ENCODE measurements at regions not wholly inside any gene's neighbourhood (a gene's known extent, or its start where the extent isn't known, plus 50 kb on each side); places are given as distances from the start of the nearest gene placed in this dataset.
"Not testable (repeated sequence)": the region's sequence is repeated elsewhere in the genome, so short reads cannot be mapped to it uniquely, and the experiment has no call there.

DNA sequence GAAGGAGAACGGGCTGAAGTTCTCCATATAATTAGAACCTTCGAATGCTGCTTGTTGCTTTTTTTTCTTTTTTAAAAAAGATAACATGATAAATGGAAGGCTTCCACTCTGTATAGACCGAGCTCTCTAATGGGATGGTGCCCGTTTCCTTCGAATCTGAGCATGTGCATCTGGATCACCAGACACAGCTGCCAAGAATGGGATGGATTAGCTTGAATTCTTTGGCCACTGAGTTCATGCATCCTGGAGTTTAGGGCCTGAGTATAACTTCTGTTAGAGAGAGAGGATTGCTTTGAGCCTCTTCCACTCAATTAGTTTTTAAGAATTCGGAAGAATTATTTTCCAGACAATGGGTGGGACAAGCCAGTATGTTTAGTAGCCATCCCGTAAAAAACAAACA is 93.7 kb upstream of the GDNF start:
- DNase-seq (no peak), ATAC-seq (no peak)
- no peak overlapping the region for H3K4me3 ChIP-seq
- H3K27me3 ChIP-seq, result no peaks in the 10 kb centered on the region
- 59 to 61% methylated on average over 7 of the region's 7 CpGs for WGBS, 2 donors
- intact Hi-C loops (cut with DNase I), result no loop called here
- no peak overlapping the region for H3K27ac ChIP-seq
- no peaks in the 10 kb centered on the region for H3K4me1 ChIP-seq
- TF ChIP-seq, protein P1, sequence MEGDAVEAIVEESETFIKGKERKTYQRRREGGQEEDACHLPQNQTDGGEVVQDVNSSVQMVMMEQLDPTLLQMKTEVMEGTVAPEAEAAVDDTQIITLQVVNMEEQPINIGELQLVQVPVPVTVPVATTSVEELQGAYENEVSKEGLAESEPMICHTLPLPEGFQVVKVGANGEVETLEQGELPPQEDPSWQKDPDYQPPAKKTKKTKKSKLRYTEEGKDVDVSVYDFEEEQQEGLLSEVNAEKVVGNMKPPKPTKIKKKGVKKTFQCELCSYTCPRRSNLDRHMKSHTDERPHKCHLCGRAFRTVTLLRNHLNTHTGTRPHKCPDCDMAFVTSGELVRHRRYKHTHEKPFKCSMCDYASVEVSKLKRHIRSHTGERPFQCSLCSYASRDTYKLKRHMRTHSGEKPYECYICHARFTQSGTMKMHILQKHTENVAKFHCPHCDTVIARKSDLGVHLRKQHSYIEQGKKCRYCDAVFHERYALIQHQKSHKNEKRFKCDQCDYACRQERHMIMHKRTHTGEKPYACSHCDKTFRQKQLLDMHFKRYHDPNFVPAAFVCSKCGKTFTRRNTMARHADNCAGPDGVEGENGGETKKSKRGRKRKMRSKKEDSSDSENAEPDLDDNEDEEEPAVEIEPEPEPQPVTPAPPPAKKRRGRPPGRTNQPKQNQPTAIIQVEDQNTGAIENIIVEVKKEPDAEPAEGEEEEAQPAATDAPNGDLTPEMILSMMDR (IDR thresholded peaks at IDR 0.05), result no peak
- peaks cover 0 to 6% (median 0%) of the 10 kb centered on the region in 3 donors for H3K9me3 ChIP-seq
- H3K36me3 ChIP-seq (replicated peaks in 1 of 2; ENCODE audit: insufficient read depth in 1 of 2, low read depth in 2 of 2), result no peaks in the 10 kb centered on the region

DNA sequence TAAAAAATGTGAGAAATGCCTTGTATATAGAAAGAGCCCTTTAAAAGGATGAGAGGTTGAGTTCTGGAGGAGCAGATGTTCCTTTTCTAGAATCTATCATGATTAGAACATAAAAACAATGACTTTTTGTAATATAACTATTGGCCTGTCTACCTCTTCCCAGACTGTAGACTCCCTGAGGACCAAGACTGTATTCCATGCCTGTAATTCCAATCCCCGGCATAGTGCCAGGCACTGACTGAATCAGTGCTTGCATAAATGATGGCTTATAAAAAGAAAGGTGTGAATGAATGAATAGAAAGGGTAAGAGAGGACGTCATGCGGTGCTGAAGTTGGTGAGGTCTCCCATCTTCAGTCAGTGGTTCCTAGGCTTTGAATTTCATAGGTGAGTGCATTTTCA is 92.6 kb upstream of the GDNF start:
- Histone ChIP-seq H3K27ac (no peak overlapping the region), H3K4me3 (no peak overlapping the region), H3K9me3 (peaks cover 0 to 6% (median 0%) of the 10 kb centered on the region in 3 donors), H3K36me3 (replicated peaks in 1 of 2; ENCODE audit: insufficient read depth in 1 of 2, low read depth in 2 of 2) (no peaks in the 10 kb centered on the region), H3K27me3 (no peaks in the 10 kb centered on the region), H3K4me1 (no peaks in the 10 kb centered on the region)
- ATAC-seq (no peak), DNase-seq (no peak)
- no peak for TF ChIP-seq POLR2A (IDR thresholded peaks at IDR 0.05)
- TF ChIP-seq, protein P1 (IDR thresholded peaks at IDR 0.05), result no peak
- 58 to 72% methylated on average over 3 of the region's 3 CpGs for WGBS, 2 donors
- intact Hi-C loops (cut with DNase I), result no loop called here

DNA sequence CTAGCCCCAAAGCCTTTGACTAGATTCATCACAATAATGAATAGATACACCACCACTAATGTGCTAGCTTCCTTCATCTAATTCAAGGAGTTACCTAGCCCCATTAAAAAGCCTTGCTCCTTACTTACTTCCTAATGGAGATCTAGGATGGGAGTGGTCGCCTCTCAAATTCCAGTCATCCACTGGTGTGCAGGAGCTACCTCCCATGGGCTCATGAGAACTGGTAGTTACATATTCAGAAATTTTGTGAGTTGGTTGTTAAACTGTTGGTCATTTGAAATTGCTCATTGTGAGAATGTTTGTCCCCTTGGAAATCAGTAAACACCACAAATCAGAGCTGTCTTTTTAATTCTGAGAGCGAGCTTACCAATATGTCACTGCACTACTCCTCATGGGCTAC is 91.7 kb upstream of the GDNF start:
- H3K36me3 ChIP-seq (replicated peaks in 1 of 2; ENCODE audit: insufficient read depth in 1 of 2, low read depth in 2 of 2), result no peaks in the 10 kb centered on the region
- no peak overlapping the region for H3K27ac ChIP-seq
- TF ChIP-seq, protein P1 (IDR thresholded peaks at IDR 0.05), result no peak
- no peak for TF ChIP-seq POLR2A (IDR thresholded peaks at IDR 0.05)
- no peak overlapping the region for H3K4me3 ChIP-seq
- DNase-seq (no peak), ATAC-seq (no peak)
- H3K27me3 ChIP-seq, result no peaks in the 10 kb centered on the region
- no peaks in the 10 kb centered on the region for H3K4me1 ChIP-seq
- peaks cover 0 to under 1% (median 0%) of the 10 kb centered on the region in 3 donors for H3K9me3 ChIP-seq
- 91 to 93% methylated on average over 2 of the region's 2 CpGs for WGBS, 2 donors
- intact Hi-C loops (cut with DNase I), result no loop called here

DNA sequence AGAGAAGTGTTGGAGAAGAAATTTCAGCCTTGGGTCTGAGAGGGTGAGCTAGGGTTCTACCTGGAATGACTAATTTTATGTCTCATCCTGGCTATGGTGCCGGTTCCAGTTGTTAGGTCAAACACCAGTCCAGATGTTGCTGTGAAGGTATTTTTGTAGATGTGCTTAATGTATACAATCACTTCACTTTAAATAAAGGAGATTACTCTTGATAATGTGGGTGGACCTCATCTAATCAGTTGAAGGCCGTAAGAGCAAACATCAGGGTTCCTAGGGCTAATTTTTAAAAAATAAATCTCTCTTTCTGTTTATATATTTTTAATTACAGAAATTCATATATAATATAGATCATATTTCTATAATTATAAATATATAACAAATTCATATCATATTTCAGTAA is 90.5 kb upstream of the GDNF start:
- no peaks in the 10 kb centered on the region for H3K36me3 ChIP-seq (replicated peaks in 1 of 2; ENCODE audit: insufficient read depth in 1 of 2, low read depth in 2 of 2)
- DNase-seq, result no peak
- TF ChIP-seq, protein P1 (IDR thresholded peaks at IDR 0.05), result no peak
- TF ChIP-seq POLR2A (IDR thresholded peaks at IDR 0.05), result no peak
- 91 to 96% methylated on average over 2 of the region's 2 CpGs for WGBS, 2 donors
- intact Hi-C loops (cut with DNase I), result no loop called here
- no peaks in the 10 kb centered on the region for H3K27me3 ChIP-seq
- ATAC-seq, result no peak
- no peaks in the 10 kb centered on the region for H3K9me3 ChIP-seq
- no peaks in the 10 kb centered on the region for H3K4me1 ChIP-seq
- H3K4me3 ChIP-seq, result no peak overlapping the region
- H3K27ac ChIP-seq, result no peak overlapping the region

DNA sequence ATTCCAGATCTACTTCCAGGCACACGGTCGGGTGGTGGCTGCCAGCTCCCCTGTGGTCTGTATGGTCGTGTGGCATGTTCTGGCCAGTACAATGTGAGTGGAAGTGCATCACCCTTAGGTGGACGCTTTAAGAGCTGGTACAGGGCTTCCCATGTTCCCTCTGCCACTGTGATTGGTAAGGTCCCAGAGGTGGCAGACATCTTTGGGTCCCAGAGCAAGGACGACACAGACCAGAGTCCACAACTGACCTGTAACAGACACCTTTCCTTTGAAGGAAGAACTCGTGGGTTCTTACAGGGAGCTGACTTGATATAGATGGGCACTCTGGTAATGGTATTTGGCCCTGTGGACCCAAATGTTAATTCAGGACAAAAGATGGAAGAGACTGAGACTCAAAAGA is 90.0 kb upstream of the GDNF start:
- Histone ChIP-seq H3K9me3 (no peaks in the 10 kb centered on the region), H3K36me3 (replicated peaks in 1 of 2; ENCODE audit: insufficient read depth in 1 of 2, low read depth in 2 of 2) (no peaks in the 10 kb centered on the region), H3K27me3 (no peaks in the 10 kb centered on the region), H3K4me1 (no peaks in the 10 kb centered on the region), H3K27ac (no peak overlapping the region), H3K4me3 (no peak overlapping the region)
- 44 to 76% methylated on average over 3 to 6 of the region's 6 CpGs for WGBS, 2 donors
- DNase-seq (no peak), ATAC-seq (no peak)
- intact Hi-C loops (cut with DNase I), result no loop called here
- TF ChIP-seq, protein P1 (IDR thresholded peaks at IDR 0.05), result no peak
- TF ChIP-seq POLR2A (IDR thresholded peaks at IDR 0.05), result no peak

DNA sequence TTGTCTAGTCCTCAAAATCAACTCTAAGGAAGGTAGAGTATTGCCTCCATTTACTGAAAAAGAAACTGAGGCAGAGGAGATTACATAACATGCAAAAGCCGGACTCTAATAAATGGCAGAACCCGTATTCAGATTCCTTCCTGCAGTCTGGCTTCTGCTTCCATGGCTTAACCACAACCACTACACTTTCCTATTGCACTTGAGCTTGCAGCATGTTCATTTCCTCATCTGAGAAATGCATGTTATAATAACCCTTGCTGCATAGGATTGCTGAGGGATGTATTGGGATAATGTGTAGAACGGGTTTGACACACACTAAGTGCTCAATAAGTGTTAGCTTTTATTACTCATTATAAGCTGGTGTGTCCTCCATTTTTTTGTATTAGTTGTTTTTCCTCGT is 87.9 kb upstream of the GDNF start:
- H3K36me3 ChIP-seq (replicated peaks in 1 of 2; ENCODE audit: insufficient read depth in 1 of 2, low read depth in 2 of 2); ATAC-seq; DNase-seq; H3K27me3 ChIP-seq; H3K4me3 ChIP-seq; intact Hi-C loops (cut with DNase I); H3K9me3 ChIP-seq; H3K27ac ChIP-seq; H3K4me1 ChIP-seq: not testable (repeated sequence)
- 69 to 83% methylated on average over 3 to 4 of the region's 4 CpGs for WGBS, 2 donors

Data from body of pancreas (tissue), 4 donors.